Astrocyte (in vitro differentiated cells and primary cell): ENCODE measurements at regions not wholly inside any gene's neighbourhood (a gene's known extent, or its start where the extent isn't known, plus 50 kb on each side); places are given as distances from the start of the nearest gene placed in this dataset.

Experiments
- DNase-seq: peaks from one replicate; pipeline ENCODE4 v3.0.0-alpha.2; 2010; ENCODE audit warnings: low read depth
- FAIRE-seq: peaks from 2 replicates; lab custom pipeline; 2011; peaks lifted over from hg19 to GRCh38; lab: Jason Lieb, UNC
- H2AFZ ChIP-seq: 2 replicates; pipeline ENCODE4 v1.6.0; 2012; ENCODE audit warnings: low read depth, low read length, inconsistent platforms
- H3K27ac ChIP-seq: 2 replicates; pipeline ENCODE4 v1.5.1; 2011; ENCODE audit warnings: low read depth, low read length, inconsistent platforms
- H3K27me3 ChIP-seq: 2 replicates; pipeline ENCODE4 v1.6.0; 2011; ENCODE audit warnings: low read length, inconsistent platforms; ENCODE audit not compliant: insufficient read depth
- H3K36me3 ChIP-seq: 2 replicates; pipeline ENCODE4 v1.5.1; 2011; ENCODE audit warnings: low read length, inconsistent platforms; ENCODE audit not compliant: insufficient read depth
- H3K4me1 ChIP-seq: 2 replicates; pipeline ENCODE4 v1.5.1; 2011; ENCODE audit warnings: low read length, inconsistent platforms; ENCODE audit not compliant: insufficient read depth
- H3K4me2 ChIP-seq: 2 replicates; pipeline ENCODE4 v1.6.0; 2012; ENCODE audit warnings: low read length, inconsistent platforms
- H3K4me3 ChIP-seq: 2 replicates; pipeline ENCODE4 v1.5.1; 2011; ENCODE audit warnings: low read depth, mild to moderate bottlenecking, low read length, inconsistent platforms; ENCODE audit not compliant: insufficient read depth
- H3K79me2 ChIP-seq: 2 replicates; pipeline ENCODE4 v1.6.0; 2012; ENCODE audit warnings: mild to moderate bottlenecking, low read length, inconsistent platforms; ENCODE audit not compliant: insufficient read depth
- H3K9ac ChIP-seq: 2 replicates; pipeline ENCODE4 v1.6.0; 2012; ENCODE audit warnings: mild to moderate bottlenecking, low read length, inconsistent platforms
- H3K9me3 ChIP-seq: 2 replicates; pipeline ENCODE4 v1.5.1; 2012; ENCODE audit warnings: low read depth, mild to moderate bottlenecking, low read length, inconsistent platforms; ENCODE audit not compliant: insufficient read depth
- H4K20me1 ChIP-seq: 2 replicates; pipeline ENCODE4 v1.6.0; 2012; ENCODE audit warnings: low read length, inconsistent platforms; ENCODE audit not compliant: insufficient read depth
- H3K27ac Mint-ChIP-seq: one replicate; pipeline ENCODE4 v1.8.0; 2021; ENCODE audit warnings: mild to moderate bottlenecking, mixed read lengths; ENCODE audit not compliant: unreplicated experiment
- H3K27me3 Mint-ChIP-seq: one replicate; pipeline ENCODE4 v1.8.0; 2021; ENCODE audit warnings: low read depth, mixed read lengths; ENCODE audit not compliant: unreplicated experiment
- H3K36me3 Mint-ChIP-seq: one replicate; pipeline ENCODE4 v1.8.0; 2021; ENCODE audit warnings: low read depth, mixed read lengths; ENCODE audit not compliant: unreplicated experiment
- H3K4me1 Mint-ChIP-seq: one replicate; pipeline ENCODE4 v1.8.0; 2021; ENCODE audit warnings: low read depth, mixed read lengths; ENCODE audit not compliant: unreplicated experiment
- H3K4me3 Mint-ChIP-seq: one replicate; pipeline ENCODE4 v1.8.0; 2021; ENCODE audit warnings: mild to moderate bottlenecking, moderate library complexity, mixed read lengths; ENCODE audit not compliant: unreplicated experiment
- H3K9me3 Mint-ChIP-seq: one replicate; pipeline ENCODE4 v1.8.0; 2021; ENCODE audit warnings: mild to moderate bottlenecking, mixed read lengths; ENCODE audit not compliant: unreplicated experiment
- EZH2 ChIP-seq: IDR thresholded peaks from 2 replicates; pipeline ENCODE4 v1.6.1; 2012; ENCODE audit warnings: mild to moderate bottlenecking, low read length, inconsistent platforms; ENCODE audit not compliant: insufficient read depth
- TF ChIP-seq, protein P1 (sequence below): IDR thresholded peaks from 2 replicates; pipeline ENCODE4 v1.5.1; 2011; ENCODE audit warnings: low read depth, mild to moderate bottlenecking, inconsistent platforms, low read length, moderate library complexity; ENCODE audit not compliant: insufficient read depth

DNA sequence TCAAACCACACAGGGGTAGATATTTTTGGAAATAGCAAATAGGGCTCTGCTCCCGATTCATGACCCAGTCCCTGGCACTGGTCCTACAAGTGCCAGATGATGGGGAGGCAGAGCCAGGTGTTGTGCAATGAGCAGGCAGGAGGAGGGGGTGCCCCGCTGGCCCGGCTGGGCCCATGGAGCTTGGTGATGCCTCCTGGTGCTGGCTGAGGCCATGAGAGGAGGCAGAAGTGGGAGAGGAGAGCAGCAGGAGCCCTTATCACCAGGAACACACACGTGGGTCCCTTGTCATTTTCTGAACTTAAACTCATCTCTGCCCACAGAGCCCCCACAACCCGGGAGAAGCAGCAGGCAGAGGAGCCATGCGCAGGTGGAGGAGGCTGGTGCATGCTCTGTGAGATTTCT, 90.5 kb upstream of the MAPK4 start:
- no peak overlapping the region for H3K4me3 ChIP-seq
- Mint-ChIP-seq H3K4me1 (peaks cover 8% of the 10 kb centered on the region), H3K27ac (no peak overlapping the region), H3K9me3 (peaks cover 5% of the 10 kb centered on the region), H3K4me3 (no peak overlapping the region), H3K27me3 (peaks cover 19% of the 10 kb centered on the region), H3K36me3 (peaks cover 2% of the 10 kb centered on the region)
- FAIRE-seq (no peak), DNase-seq (no peak)
- TF ChIP-seq EZH2 = no peak
- TF ChIP-seq, protein P1, sequence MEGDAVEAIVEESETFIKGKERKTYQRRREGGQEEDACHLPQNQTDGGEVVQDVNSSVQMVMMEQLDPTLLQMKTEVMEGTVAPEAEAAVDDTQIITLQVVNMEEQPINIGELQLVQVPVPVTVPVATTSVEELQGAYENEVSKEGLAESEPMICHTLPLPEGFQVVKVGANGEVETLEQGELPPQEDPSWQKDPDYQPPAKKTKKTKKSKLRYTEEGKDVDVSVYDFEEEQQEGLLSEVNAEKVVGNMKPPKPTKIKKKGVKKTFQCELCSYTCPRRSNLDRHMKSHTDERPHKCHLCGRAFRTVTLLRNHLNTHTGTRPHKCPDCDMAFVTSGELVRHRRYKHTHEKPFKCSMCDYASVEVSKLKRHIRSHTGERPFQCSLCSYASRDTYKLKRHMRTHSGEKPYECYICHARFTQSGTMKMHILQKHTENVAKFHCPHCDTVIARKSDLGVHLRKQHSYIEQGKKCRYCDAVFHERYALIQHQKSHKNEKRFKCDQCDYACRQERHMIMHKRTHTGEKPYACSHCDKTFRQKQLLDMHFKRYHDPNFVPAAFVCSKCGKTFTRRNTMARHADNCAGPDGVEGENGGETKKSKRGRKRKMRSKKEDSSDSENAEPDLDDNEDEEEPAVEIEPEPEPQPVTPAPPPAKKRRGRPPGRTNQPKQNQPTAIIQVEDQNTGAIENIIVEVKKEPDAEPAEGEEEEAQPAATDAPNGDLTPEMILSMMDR = no peak
- H3K27me3 ChIP-seq = no peaks in the 10 kb centered on the region
- H3K36me3 ChIP-seq = no peaks in the 10 kb centered on the region
- H3K9me3 ChIP-seq = no peaks in the 10 kb centered on the region
- no peak overlapping the region for H3K27ac ChIP-seq
- H2AFZ ChIP-seq = no peak overlapping the region
- no peaks in the 10 kb centered on the region for H4K20me1 ChIP-seq
- no peak overlapping the region for H3K4me2 ChIP-seq
- H3K9ac ChIP-seq = no peak overlapping the region
- H3K79me2 ChIP-seq = no peaks in the 10 kb centered on the region
- H3K4me1 ChIP-seq = no peaks in the 10 kb centered on the region

DNA sequence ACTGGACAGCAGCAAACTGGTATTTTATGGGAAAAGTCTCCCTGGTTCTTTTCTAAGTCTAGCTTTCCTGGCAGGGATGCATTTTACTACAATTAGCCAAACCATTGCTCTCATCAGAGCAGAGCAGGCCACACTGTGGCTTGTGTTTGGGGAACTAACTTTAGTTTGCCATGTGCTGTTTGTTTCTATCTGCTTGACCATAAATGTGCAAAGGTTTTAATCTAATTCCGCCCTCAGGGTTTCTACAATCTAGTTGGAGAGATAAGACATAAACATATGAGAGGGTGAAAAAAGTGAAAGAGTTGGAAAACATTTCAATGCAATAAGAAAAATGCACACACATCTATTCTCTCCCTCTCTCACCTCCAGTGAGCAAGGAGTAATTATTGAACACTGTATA, 86.9 kb upstream of the MAPK4 start:
- TF ChIP-seq, protein P1 = no peak
- no peak for TF ChIP-seq EZH2
- Histone ChIP-seq H3K79me2 (no peaks in the 10 kb centered on the region), H2AFZ (no peak overlapping the region), H3K27me3 (peaks cover 2% of the 10 kb centered on the region), H3K9me3 (no peaks in the 10 kb centered on the region), H3K9ac (no peak overlapping the region), H4K20me1 (no peaks in the 10 kb centered on the region), H3K4me1 (no peaks in the 10 kb centered on the region), H3K4me2 (no peak overlapping the region), H3K27ac (no peak overlapping the region), H3K36me3 (no peaks in the 10 kb centered on the region), H3K4me3 (no peak overlapping the region)
- DNase-seq (no peak), FAIRE-seq (no peak)
- H3K27ac Mint-ChIP-seq = no peak overlapping the region
- no peaks in the 10 kb centered on the region for H3K36me3 Mint-ChIP-seq
- no peak overlapping the region for H3K4me3 Mint-ChIP-seq
- peaks cover 3% of the 10 kb centered on the region for H3K9me3 Mint-ChIP-seq
- H3K4me1 Mint-ChIP-seq = no peaks in the 10 kb centered on the region
- peaks cover 21% of the 10 kb centered on the region for H3K27me3 Mint-ChIP-seq

DNA sequence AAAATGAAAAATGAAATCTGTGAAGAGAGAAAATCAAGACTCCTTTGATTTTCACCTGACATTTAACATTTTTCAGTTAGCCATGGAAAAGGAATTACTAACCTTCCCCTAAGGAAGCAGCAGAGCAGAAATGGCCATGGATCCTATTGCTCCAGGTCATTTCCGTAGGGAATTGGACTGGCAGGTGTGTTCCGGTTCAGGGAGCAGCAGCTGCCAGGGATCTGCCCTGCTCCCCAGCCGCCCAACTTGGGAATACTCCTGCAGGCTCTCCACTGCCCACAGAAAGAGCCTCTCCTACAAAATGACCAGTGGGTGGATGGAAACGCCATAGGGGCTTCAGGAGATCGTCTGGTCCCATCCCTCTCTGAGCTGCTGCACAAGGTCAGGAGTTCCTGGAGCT, 86.0 kb upstream of the MAPK4 start:
- Mint-ChIP-seq H3K27ac (no peak overlapping the region), H3K4me1 (no peaks in the 10 kb centered on the region), H3K27me3 (peaks cover 26% of the 10 kb centered on the region), H3K9me3 (peaks cover 3% of the 10 kb centered on the region), H3K36me3 (no peaks in the 10 kb centered on the region), H3K4me3 (no peak overlapping the region)
- DNase-seq (no peak), FAIRE-seq (no peak)
- Histone ChIP-seq H2AFZ (no peak overlapping the region), H3K4me2 (no peak overlapping the region), H3K27ac (no peak overlapping the region), H3K9ac (no peak overlapping the region), H4K20me1 (no peaks in the 10 kb centered on the region), H3K27me3 (peaks cover 2% of the 10 kb centered on the region), H3K4me1 (no peaks in the 10 kb centered on the region), H3K4me3 (no peak overlapping the region), H3K9me3 (no peaks in the 10 kb centered on the region), H3K79me2 (no peaks in the 10 kb centered on the region), H3K36me3 (no peaks in the 10 kb centered on the region)
- TF ChIP-seq, protein P1 = no peak
- no peak for TF ChIP-seq EZH2
